Neural progenitor cell (in vitro differentiated cells): ENCODE measurements at regions not wholly inside any gene's neighbourhood (a gene's known extent, or its start where the extent isn't known, plus 50 kb on each side); places are given as distances from the start of the nearest gene placed in this dataset.

ENCODE experiments used
- DNase-seq: peaks from one replicate; pipeline ENCODE4 v3.0.0-alpha.2; 2016; ENCODE audit warnings: low spot score
- H2AFZ ChIP-seq: fragments of 200-600 bp; sonication (generic); replicated peaks from 2 replicates; pipeline ENCODE4 v1.6.1; 2016; ENCODE audit warnings: antibody characterized with exemption
- H3F3A ChIP-seq: fragments of 200-600 bp; sonication (generic); 2 replicates; pipeline ENCODE4 v1.6.1; 2016; ENCODE audit warnings: antibody characterized with exemption, low read depth
- H3K27ac ChIP-seq: fragments of 200-600 bp; sonication (generic); 2 replicates; pipeline ENCODE4 v1.5.1; 2016; ENCODE audit warnings: mild to moderate bottlenecking
- H3K27me3 ChIP-seq: fragments of 200-600 bp; sonication (generic); 2 replicates; pipeline ENCODE4 v1.6.1; 2016; ENCODE audit warnings: mild to moderate bottlenecking, moderate library complexity
- H3K36me3 ChIP-seq: fragments of 200-600 bp; sonication (generic); 2 replicates; pipeline ENCODE4 v1.5.1; 2016
- H3K4me1 ChIP-seq: fragments of 200-600 bp; sonication (generic); 2 replicates; pipeline ENCODE4 v1.6.1; 2016; ENCODE audit warnings: mixed run types
- H3K4me2 ChIP-seq: fragments of 200-600 bp; sonication (generic); 2 replicates; pipeline ENCODE4 v1.6.1; 2016
- H3K4me3 ChIP-seq: fragments of 200-600 bp; sonication (generic); 2 replicates; pipeline ENCODE4 v1.5.1; 2016
- H3K79me2 ChIP-seq: fragments of 200-600 bp; sonication (generic); 2 replicates; pipeline ENCODE4 v1.6.1; 2016; ENCODE audit warnings: low read depth
- H3K9ac ChIP-seq: fragments of 200-600 bp; sonication (generic); 2 replicates; pipeline ENCODE4 v1.6.1; 2016
- H3K9me3 ChIP-seq: fragments of 200-600 bp; sonication (generic); 2 replicates; pipeline ENCODE4 v1.5.1; 2016; ENCODE audit warnings: low read depth
- H4K20me1 ChIP-seq: fragments of 200-600 bp; sonication (generic); 2 replicates; pipeline ENCODE4 v1.6.1; 2016; ENCODE audit warnings: low read depth
- H3K27ac Mint-ChIP-seq: 3 replicates; pipeline ENCODE4 v1.8.0; 2021; ENCODE audit warnings: mixed read lengths
- H3K27me3 Mint-ChIP-seq: 2 replicates; pipeline ENCODE4 v1.8.0; 2022; ENCODE audit warnings: low read depth, mild to moderate bottlenecking, inconsistent platforms, moderate library complexity, mixed read lengths; ENCODE audit not compliant: insufficient read depth
- H3K36me3 Mint-ChIP-seq: 3 replicates; pipeline ENCODE4 v1.8.0; 2021; ENCODE audit warnings: mixed read lengths
- H3K4me1 Mint-ChIP-seq: 3 replicates; pipeline ENCODE4 v1.8.0; 2021; ENCODE audit warnings: mixed read lengths
- H3K4me3 Mint-ChIP-seq: 3 replicates; pipeline ENCODE4 v1.8.0; 2021; ENCODE audit warnings: mild to moderate bottlenecking, moderate library complexity, mixed read lengths
- H3K9me3 Mint-ChIP-seq: 3 replicates; pipeline ENCODE4 v1.8.0; 2020; ENCODE audit warnings: mixed read lengths
- CTCF ChIP-seq: fragments of 200-600 bp; sonication (generic); IDR thresholded peaks from 2 replicates; pipeline ENCODE4 v1.5.1; 2017; ENCODE audit warnings: antibody characterized with exemption, mild to moderate bottlenecking
- EZH2 ChIP-seq: fragments of 200-600 bp; sonication (generic); IDR thresholded peaks from 2 replicates; pipeline ENCODE4 v1.6.1; 2017; ENCODE audit warnings: antibody characterized with exemption, mild to moderate bottlenecking, moderate library complexity
- EZH2phosphoT487 ChIP-seq: fragments of 200-600 bp; sonication (generic); IDR thresholded peaks from 2 replicates; pipeline ENCODE4 v1.6.1; 2017; ENCODE audit warnings: antibody characterized with exemption

- Mint-ChIP-seq H3K4me1 (no peaks in the 10 kb centered on the region), H3K9me3 (peaks cover 20% of the 10 kb centered on the region), H3K27me3 (no peaks in the 10 kb centered on the region), H3K36me3 (no peaks in the 10 kb centered on the region), H3K4me3 (no peak overlapping the region), H3K27ac (no peak overlapping the region)
- Histone ChIP-seq H3K27ac (no peak overlapping the region), H3K36me3 (no peaks in the 10 kb centered on the region), H3K27me3 (no peaks in the 10 kb centered on the region), H3K9me3 (no peaks in the 10 kb centered on the region), H2AFZ (no peak overlapping the region), H3K4me1 (no peaks in the 10 kb centered on the region), H3F3A (no peaks in the 10 kb centered on the region), H3K9ac (no peak overlapping the region), H4K20me1 (no peaks in the 10 kb centered on the region), H3K79me2 (no peaks in the 10 kb centered on the region), H3K4me2 (no peak overlapping the region), H3K4me3 (no peak overlapping the region)
- no peak for DNase-seq
- TF ChIP-seq EZH2phosphoT487 (no peak), EZH2 (no peak), CTCF (no peak)
Measured at GRCh38 chr3:25239042-25239441, 189.0 kb upstream of the RARB start.

- H3K9me3 Mint-ChIP-seq: peaks cover 54% of the 10 kb centered on the region
Measured at GRCh38 chr3:25246913-25247312, 181.2 kb upstream of the RARB start.

GRCh38 chr3:25252291-25252690, 175.8 kb upstream of the RARB start:
- H3K4me1 ChIP-seq: no peaks in the 10 kb centered on the region
- Mint-ChIP-seq H3K4me1 (no peaks in the 10 kb centered on the region), H3K27ac (no peak overlapping the region), H3K36me3 (peaks cover 2% of the 10 kb centered on the region), H3K4me3 (no peak overlapping the region), H3K9me3 (peaks cover 33% of the 10 kb centered on the region), H3K27me3 (peaks cover 3% of the 10 kb centered on the region)
- no peaks in the 10 kb centered on the region for H3F3A ChIP-seq
- H3K27ac ChIP-seq: no peak overlapping the region
- DNase-seq: no peak
- no peak overlapping the region for H3K4me3 ChIP-seq
- no peaks in the 10 kb centered on the region for H3K27me3 ChIP-seq
- H3K36me3 ChIP-seq: no peaks in the 10 kb centered on the region
- H4K20me1 ChIP-seq: no peaks in the 10 kb centered on the region
- no peaks in the 10 kb centered on the region for H3K79me2 ChIP-seq
- H2AFZ ChIP-seq: no peak overlapping the region
- no peak overlapping the region for H3K4me2 ChIP-seq
- TF ChIP-seq EZH2: no peak
- TF ChIP-seq EZH2phosphoT487: no peak
- no peak for TF ChIP-seq CTCF
- H3K9ac ChIP-seq: no peak overlapping the region
- no peaks in the 10 kb centered on the region for H3K9me3 ChIP-seq

More at GRCh38 chr3:25246913-25247312, 181.2 kb upstream of the RARB start:
- Histone ChIP-seq H2AFZ (peak overlapping the region; percentile 17), H3F3A (no peaks in the 10 kb centered on the region), H3K9ac (no peak overlapping the region), H3K4me1 (no peaks in the 10 kb centered on the region), H4K20me1 (no peaks in the 10 kb centered on the region), H3K4me2 (no peak overlapping the region), H3K27ac (no peak overlapping the region), H3K36me3 (no peaks in the 10 kb centered on the region), H3K27me3 (no peaks in the 10 kb centered on the region), H3K79me2 (no peaks in the 10 kb centered on the region), H3K9me3 (no peaks in the 10 kb centered on the region), H3K4me3 (no peak overlapping the region)
- Mint-ChIP-seq H3K36me3 (peaks cover 2% of the 10 kb centered on the region), H3K27me3 (peaks cover 10% of the 10 kb centered on the region), H3K4me3 (no peak overlapping the region), H3K4me1 (no peaks in the 10 kb centered on the region), H3K27ac (no peak overlapping the region)
- peak; percentile 18 for DNase-seq
- TF ChIP-seq EZH2 (no peak), EZH2phosphoT487 (no peak), CTCF (no peak)

- peaks cover 19% of the 10 kb centered on the region for H3K4me1 ChIP-seq
- peaks cover 15% of the 10 kb centered on the region for H3F3A ChIP-seq
- H3K36me3 ChIP-seq: no peaks in the 10 kb centered on the region
- Mint-ChIP-seq H3K27me3 (no peaks in the 10 kb centered on the region), H3K4me1 (peaks cover 4% of the 10 kb centered on the region), H3K9me3 (peaks cover 5% of the 10 kb centered on the region), H3K4me3 (no peak overlapping the region), H3K27ac (no peak overlapping the region), H3K36me3 (no peaks in the 10 kb centered on the region)
- no peaks in the 10 kb centered on the region for H4K20me1 ChIP-seq
- H3K4me2 ChIP-seq: no peak overlapping the region
- no peak overlapping the region for H3K27ac ChIP-seq
- H3K9ac ChIP-seq: no peak overlapping the region
- H3K79me2 ChIP-seq: no peaks in the 10 kb centered on the region
- no peak overlapping the region for H3K4me3 ChIP-seq
- DNase-seq: no peak
- no peaks in the 10 kb centered on the region for H3K27me3 ChIP-seq
- TF ChIP-seq CTCF (no peak), EZH2 (no peak), EZH2phosphoT487 (no peak)
- no peaks in the 10 kb centered on the region for H3K9me3 ChIP-seq
- H2AFZ ChIP-seq: no peak overlapping the region
Measured at GRCh38 chr3:25257026-25257425, 171.0 kb upstream of the RARB start.
